B cell (primary cell): ENCODE measurements at regions not wholly inside any gene's neighbourhood (a gene's known extent, or its start where the extent isn't known, plus 50 kb on each side); places are given as distances from the start of the nearest gene placed in this dataset.

Source experiments
- ATAC-seq: fragments of 200-7000 bp; cut with Tn5 transposase; one replicate; pipeline ENCODE4 v1.10.0; 2021; ENCODE audit warnings: low read depth, mild to moderate bottlenecking, moderate number of reproducible peaks, moderate library complexity
- CTCF ChIA-PET: fragments of 350-600 bp; sonication (Branson Sonifier 250); formaldehyde crosslinking; loops from one replicate; lab custom pipeline; 2021; ENCODE audit warnings: antibody characterized with exemption, inconsistent platforms; lab: Charles Lee
- POLR2A ChIA-PET: fragments of 350-600 bp; sonication (Branson Sonifier 250); formaldehyde crosslinking; loops from one replicate; lab custom pipeline; 2021; ENCODE audit warnings: antibody characterized with exemption; lab: Charles Lee
- DNase-seq: peaks from one replicate; pipeline ENCODE4 v3.0.0; 2013
- H2AFZ ChIP-seq: 2 replicates; pipeline ENCODE4 v1.6.1; 2012; ENCODE audit warnings: mild to moderate bottlenecking, low read depth, low read length; ENCODE audit not compliant: insufficient read depth, poor library complexity, severe bottlenecking
- H3K27ac ChIP-seq, 2 donors: 1 replicate in 1 of 2; 2 replicates in 1 of 2; pipeline ENCODE4 v1.5.1; 2012 to 2013; ENCODE audit warnings: low read length in 2 of 2, mild to moderate bottlenecking in 2 of 2, moderate library complexity in 1 of 2
- H3K27me3 ChIP-seq, 4 experiments: fragments of 200-600 bp in 1 of 4; sonication (generic) in 1 of 4; replicated peaks in 1 of 4; 1 replicate in 2 of 4; 2 replicates in 2 of 4; pipeline versions ENCODE4 v1.6.1 to v1.7.0; 2013 to 2016; ENCODE audit warnings: low read length in 3 of 4, mild to moderate bottlenecking in 2 of 4, mixed read lengths in 1 of 4, moderate library complexity in 1 of 4; ENCODE audit not compliant: insufficient read depth in 4 of 4, control insufficient read depth in 3 of 4; ENCODE audit errors: control extremely low read depth in 1 of 4
- H3K36me3 ChIP-seq, 2 experiments: replicated peaks in 1 of 2; 1 replicate in 1 of 2; 2 replicates in 1 of 2; pipeline versions ENCODE4 v1.6.1 to v1.7.1; 2013; ENCODE audit warnings: low read length in 1 of 2; ENCODE audit not compliant: insufficient read depth in 2 of 2, control insufficient read depth in 1 of 2; ENCODE audit errors: control extremely low read depth in 1 of 2, extremely low read depth in 1 of 2
- H3K4me1 ChIP-seq, 2 donors: fragments of 200-600 bp in 1 of 2; sonication (generic) in 1 of 2; 1 replicate in 1 of 2; 2 replicates in 1 of 2; pipeline versions ENCODE4 v1.5.1 to v1.6.1; 2013 to 2017; ENCODE audit warnings: low read length in 2 of 2; ENCODE audit not compliant: control insufficient read depth in 2 of 2, insufficient read depth in 2 of 2
- H3K4me2 ChIP-seq: replicated peaks from 2 replicates; pipeline ENCODE3; 2012; ENCODE audit warnings: mild to moderate bottlenecking, low read depth, low read length; ENCODE audit not compliant: poor library complexity, severe bottlenecking
- H3K4me3 ChIP-seq, 5 experiments: fragments of 200-600 bp in 1 of 5; sonication (generic) in 1 of 5; 1 replicate in 3 of 5; 2 replicates in 2 of 5; pipeline versions ENCODE4 v1.5.1 to v1.7.0; 2011 to 2016; ENCODE audit warnings: low read length in 4 of 5, mild to moderate bottlenecking in 4 of 5, low read depth in 2 of 5, control low read depth in 1 of 5, moderate library complexity in 1 of 5; ENCODE audit not compliant: insufficient read depth in 1 of 5; ENCODE audit errors: control extremely low read depth in 1 of 5, extremely low read depth in 1 of 5
- H3K79me2 ChIP-seq: fragments of 200-600 bp; sonication (generic); one replicate; pipeline ENCODE4 v1.6.0; 2016; ENCODE audit warnings: low read length; ENCODE audit not compliant: control insufficient read depth, insufficient read depth
- H3K9ac ChIP-seq: fragments of 200-600 bp; sonication (generic); 2 replicates; pipeline ENCODE4 v1.6.1; 2017; ENCODE audit warnings: mild to moderate bottlenecking, low read length, moderate library complexity
- H3K9me3 ChIP-seq, 3 donors: one replicate each; pipeline versions ENCODE4 v1.6.1 to v1.7.1; 2013; ENCODE audit warnings: low read length in 2 of 3; ENCODE audit not compliant: control insufficient read depth in 2 of 3, insufficient read depth in 1 of 3; ENCODE audit errors: control extremely low read depth in 1 of 3
- H4K20me1 ChIP-seq: 2 replicates; pipeline ENCODE4 v1.6.0; 2012; ENCODE audit warnings: mild to moderate bottlenecking, low read length; ENCODE audit not compliant: insufficient read depth, control insufficient read depth, poor library complexity, severe bottlenecking
- H3K27ac Mint-ChIP-seq: one replicate; pipeline ENCODE4 v1.8.0; 2021; ENCODE audit warnings: mixed read lengths
- H3K27me3 Mint-ChIP-seq: one replicate; pipeline ENCODE4 v1.8.0; 2021; ENCODE audit warnings: mixed read lengths
- H3K4me1 Mint-ChIP-seq: one replicate; pipeline ENCODE4 v1.8.0; 2021; ENCODE audit warnings: mixed read lengths
- H3K4me3 Mint-ChIP-seq: one replicate; pipeline ENCODE4 v1.8.0; 2021; ENCODE audit warnings: mixed read lengths
- H3K9me3 Mint-ChIP-seq: one replicate; pipeline ENCODE4 v1.8.0; 2022; ENCODE audit warnings: mixed read lengths; ENCODE audit not compliant: insufficient read depth
- EZH2 ChIP-seq: IDR thresholded peaks from 2 replicates; pipeline ENCODE4 v1.6.1; 2012; ENCODE audit warnings: borderline replicate concordance, low read depth, mild to moderate bottlenecking, moderate library complexity, low read length; ENCODE audit not compliant: insufficient read depth, poor library complexity, severe bottlenecking
- WGBS: methylation state at CpG from one replicate; pipeline ENCODE4 v1.1.5; 2013; ENCODE audit warnings: missing lambda C conversion rate; ENCODE audit not compliant: insufficient coverage; 5-methylcytosine and 5-hydroxymethylcytosine counted together
- intact Hi-C: fragments of 100-400 bp; cut with micrococcal nuclease; formaldehyde crosslinking; loops from one replicate; pipeline ENCODE4 v1.10.0; 2022
- TF ChIP-seq, protein P1 (sequence below): fragments of 200-600 bp; IDR thresholded peaks from one replicate; pipeline ENCODE4 v1.8.0; 2022; ENCODE audit warnings: antibody characterized with exemption, mild to moderate bottlenecking

DNA sequence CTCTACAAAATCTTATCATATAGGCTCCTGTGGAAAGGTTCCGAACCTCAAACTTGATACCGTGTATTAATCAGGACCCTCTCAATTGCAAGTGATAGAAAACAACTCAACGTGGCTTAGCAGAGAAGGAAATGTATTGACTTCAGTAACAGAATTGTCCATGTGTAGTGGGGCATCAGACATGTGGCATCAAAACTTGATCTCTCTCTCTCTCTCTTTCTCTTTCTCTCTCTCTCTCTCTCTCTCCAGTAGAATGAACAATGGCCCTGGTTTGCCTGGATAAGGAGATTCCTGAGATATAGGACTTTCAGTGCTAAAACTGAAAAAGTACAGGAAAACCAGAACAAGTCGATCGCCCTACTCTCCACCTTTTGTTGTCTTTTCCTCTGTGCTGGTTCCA lies 168.2 kb downstream of the DRD1 start:
- no peak for DNase-seq
- H3K9ac ChIP-seq: no peak overlapping the region
- no peak overlapping the region for H3K27ac Mint-ChIP-seq
- H3K4me1 ChIP-seq: no peaks in the 10 kb centered on the region
- no peaks in the 10 kb centered on the region for H3K79me2 ChIP-seq
- no peaks in the 10 kb centered on the region for H3K36me3 ChIP-seq
- POLR2A ChIA-PET: no interaction called here
- H3K4me3 Mint-ChIP-seq: no peak overlapping the region
- intact Hi-C loops: no loop called here
- H3K4me3 ChIP-seq: no peak overlapping the region
- no peak overlapping the region for H3K27ac ChIP-seq
- H3K9me3 Mint-ChIP-seq: peaks cover 3% of the 10 kb centered on the region
- peaks cover 0 to 2% (median 0%) of the 10 kb centered on the region in 4 experiments for H3K27me3 ChIP-seq
- no peak overlapping the region for H2AFZ ChIP-seq
- H3K9me3 ChIP-seq: peaks cover 0 to 3% (median 0%) of the 10 kb centered on the region in 3 donors
- H3K4me2 ChIP-seq: no peak overlapping the region
- no peaks in the 10 kb centered on the region for H3K27me3 Mint-ChIP-seq
- WGBS: 94% methylated on average over 2 of the region's 5 CpGs
- TF ChIP-seq, protein P1, sequence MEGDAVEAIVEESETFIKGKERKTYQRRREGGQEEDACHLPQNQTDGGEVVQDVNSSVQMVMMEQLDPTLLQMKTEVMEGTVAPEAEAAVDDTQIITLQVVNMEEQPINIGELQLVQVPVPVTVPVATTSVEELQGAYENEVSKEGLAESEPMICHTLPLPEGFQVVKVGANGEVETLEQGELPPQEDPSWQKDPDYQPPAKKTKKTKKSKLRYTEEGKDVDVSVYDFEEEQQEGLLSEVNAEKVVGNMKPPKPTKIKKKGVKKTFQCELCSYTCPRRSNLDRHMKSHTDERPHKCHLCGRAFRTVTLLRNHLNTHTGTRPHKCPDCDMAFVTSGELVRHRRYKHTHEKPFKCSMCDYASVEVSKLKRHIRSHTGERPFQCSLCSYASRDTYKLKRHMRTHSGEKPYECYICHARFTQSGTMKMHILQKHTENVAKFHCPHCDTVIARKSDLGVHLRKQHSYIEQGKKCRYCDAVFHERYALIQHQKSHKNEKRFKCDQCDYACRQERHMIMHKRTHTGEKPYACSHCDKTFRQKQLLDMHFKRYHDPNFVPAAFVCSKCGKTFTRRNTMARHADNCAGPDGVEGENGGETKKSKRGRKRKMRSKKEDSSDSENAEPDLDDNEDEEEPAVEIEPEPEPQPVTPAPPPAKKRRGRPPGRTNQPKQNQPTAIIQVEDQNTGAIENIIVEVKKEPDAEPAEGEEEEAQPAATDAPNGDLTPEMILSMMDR: no peak
- no peak for TF ChIP-seq EZH2
- H3K4me1 Mint-ChIP-seq: no peaks in the 10 kb centered on the region
- no peak for ATAC-seq
- CTCF ChIA-PET: no interaction called here
- H4K20me1 ChIP-seq: no peaks in the 10 kb centered on the region

DNA sequence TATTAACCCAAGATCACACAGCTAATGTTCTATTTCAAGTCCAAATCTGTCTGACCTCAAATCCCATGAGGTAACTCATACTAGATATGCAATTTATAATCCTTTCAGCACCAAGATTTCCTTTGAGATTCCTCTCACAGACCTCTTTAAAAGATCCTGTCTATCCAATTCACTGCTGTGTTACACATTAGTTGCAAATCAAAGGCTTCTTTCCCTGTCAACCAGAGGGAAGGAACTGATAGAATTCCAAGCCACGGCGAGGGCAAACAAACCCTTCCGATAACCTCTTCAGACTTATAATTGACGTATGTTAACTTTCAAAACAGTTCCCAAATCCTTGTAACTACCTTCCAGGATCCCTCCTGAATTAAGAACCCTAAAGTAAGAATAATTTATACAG lies 168.9 kb downstream of the DRD1 start:
- ATAC-seq (no peak), DNase-seq (no peak)
- H3K9me3 ChIP-seq: peaks cover 0 to 2% (median 0%) of the 10 kb centered on the region in 3 donors
- peaks cover 0 to 2% (median 0%) of the 10 kb centered on the region in 4 experiments for H3K27me3 ChIP-seq
- no peaks in the 10 kb centered on the region for H3K79me2 ChIP-seq
- intact Hi-C loops: no loop called here
- no peak overlapping the region for H3K4me2 ChIP-seq
- H3K27ac Mint-ChIP-seq: no peak overlapping the region
- H3K9me3 Mint-ChIP-seq: peaks cover 3% of the 10 kb centered on the region
- H2AFZ ChIP-seq: no peak overlapping the region
- TF ChIP-seq EZH2: no peak
- TF ChIP-seq, protein P1: no peak
- no peak overlapping the region for H3K9ac ChIP-seq
- CTCF ChIA-PET: interaction anchor here (0.9 kb wide), 1 partner anchor 455 kb away, joined by 3 read pairs; no protein-coding TSS in a partner anchor
- no peaks in the 10 kb centered on the region for H3K27me3 Mint-ChIP-seq
- POLR2A ChIA-PET: no interaction called here
- WGBS: no CpG with 5 or more reads among the region's 4 CpGs
- no peaks in the 10 kb centered on the region for H4K20me1 ChIP-seq
- no peaks in the 10 kb centered on the region for H3K4me1 Mint-ChIP-seq
- H3K4me1 ChIP-seq: no peaks in the 10 kb centered on the region
- H3K27ac ChIP-seq: no peak overlapping the region
- no peak overlapping the region for H3K4me3 ChIP-seq
- no peak overlapping the region for H3K4me3 Mint-ChIP-seq
- no peaks in the 10 kb centered on the region for H3K36me3 ChIP-seq
